Left lung (tissue), 4 donors: ENCODE measurements at regions not wholly inside any gene's neighbourhood (a gene's known extent, or its start where the extent isn't known, plus 50 kb on each side); places are given as distances from the start of the nearest gene placed in this dataset.
A peak's percentile ranks its signal among the peaks of the same experiment; 100 is the strongest.

ENCODE experiments used
- ATAC-seq: fragments of 200-7000 bp; cut with Tn5 transposase; one replicate; pipeline ENCODE4 v1.9.1; 2020; ENCODE audit warnings: moderate library complexity
- DNase-seq, 4 donors: peaks; one replicate each; pipeline ENCODE4 v3.0.0-alpha.2; 2013 to 2020
- H3K27ac ChIP-seq, 2 donors: fragments of 200-600 bp; sonication (generic) in 1 of 2; one replicate each; pipeline versions ENCODE4 v1.5.0 to v1.8.0; 2020 to 2021
- H3K27me3 ChIP-seq, 2 donors: fragments of 200-600 bp; sonication (generic) in 1 of 2; one replicate each; pipeline versions ENCODE4 v1.5.0 to v1.8.0; 2020 to 2021
- H3K36me3 ChIP-seq, 2 donors: fragments of 200-600 bp; sonication (generic) in 1 of 2; one replicate each; pipeline versions ENCODE4 v1.5.0 to v1.8.0; 2020 to 2021
- H3K4me1 ChIP-seq, 2 donors: fragments of 200-600 bp; one replicate each; pipeline ENCODE4 v1.8.0; 2021
- H3K4me3 ChIP-seq, 2 donors: fragments of 200-600 bp; sonication (generic) in 1 of 2; one replicate each; pipeline versions ENCODE4 v1.5.0 to v1.8.0; 2020 to 2021; ENCODE audit warnings: mild to moderate bottlenecking in 1 of 2
- H3K9me3 ChIP-seq, 2 donors: fragments of 200-600 bp; sonication (generic) in 1 of 2; one replicate each; pipeline versions ENCODE4 v1.5.0 to v1.8.0; 2020 to 2021
- CTCF ChIP-seq, 2 donors: fragments of 200-600 bp; sonication (generic) in 1 of 2; IDR thresholded peaks; one replicate each; pipeline versions ENCODE4 v1.5.0 to v1.8.0; 2021; ENCODE audit warnings: antibody characterized with exemption in 2 of 2
- intact Hi-C, 2 donors: fragments of 100-400 bp; cut with DNase I; formaldehyde crosslinking; loops; one replicate each; pipeline versions ENCODE4 v1.11.2 to v1.14.2; 2022
- donor health status: DM: no; HTN: yes; CAD: no.
- donor health status: DM: no; HTN: no; CAD: no.

- Histone ChIP-seq H3K27me3 (peaks cover 0 to 11% of the 10 kb centered on the region in 2 donors), H3K27ac (no peak overlapping the region), H3K4me1 (no peaks in the 10 kb centered on the region), H3K4me3 (no peak overlapping the region), H3K36me3 (no peaks in the 10 kb centered on the region), H3K9me3 (no peaks in the 10 kb centered on the region)
- no peak for TF ChIP-seq CTCF (IDR thresholded peaks at IDR 0.05)
- ATAC-seq (no peak), DNase-seq (no peak)
- intact Hi-C loops, result no loop called here
Measured at GRCh38 chr20:52321396-52321795, 129.8 kb upstream of the ZFP64 start.

DNA sequence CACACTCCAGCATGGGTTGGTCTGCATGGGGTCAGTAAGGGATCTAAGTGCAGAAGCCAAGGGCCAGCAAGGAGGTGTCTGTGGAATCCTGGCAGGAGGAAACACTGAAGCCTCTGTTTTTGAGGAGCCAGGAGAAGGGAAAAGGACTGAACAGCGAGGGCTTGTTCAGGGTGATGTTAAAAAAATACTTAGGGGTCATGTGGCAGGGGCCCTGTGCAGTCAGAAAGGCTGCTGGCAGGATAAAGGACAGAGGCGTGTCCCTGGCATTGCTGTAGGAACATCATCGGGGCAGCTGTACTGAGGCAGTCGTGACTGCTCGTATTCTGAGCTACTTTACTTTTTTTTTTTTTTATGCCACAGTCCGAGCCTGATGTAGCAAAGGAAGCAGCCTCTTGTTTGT is 127.1 kb upstream of the ZFP64 start:
- no peaks in the 10 kb centered on the region for H3K9me3 ChIP-seq
- no peaks in the 10 kb centered on the region for H3K36me3 ChIP-seq
- no peak for TF ChIP-seq CTCF (IDR thresholded peaks at IDR 0.05)
- no peak overlapping the region for H3K4me3 ChIP-seq
- intact Hi-C loops, result loop anchor here in 1 of 2 donors (10.0 kb wide), 1 partner anchor 1226 kb away; no protein-coding TSS in a partner anchor
- H3K4me1 ChIP-seq, result no peaks in the 10 kb centered on the region
- no peak overlapping the region for H3K27ac ChIP-seq
- H3K27me3 ChIP-seq, result peaks cover 0 to 6% of the 10 kb centered on the region in 2 donors
- ATAC-seq (no peak), DNase-seq (no peak)

DNA sequence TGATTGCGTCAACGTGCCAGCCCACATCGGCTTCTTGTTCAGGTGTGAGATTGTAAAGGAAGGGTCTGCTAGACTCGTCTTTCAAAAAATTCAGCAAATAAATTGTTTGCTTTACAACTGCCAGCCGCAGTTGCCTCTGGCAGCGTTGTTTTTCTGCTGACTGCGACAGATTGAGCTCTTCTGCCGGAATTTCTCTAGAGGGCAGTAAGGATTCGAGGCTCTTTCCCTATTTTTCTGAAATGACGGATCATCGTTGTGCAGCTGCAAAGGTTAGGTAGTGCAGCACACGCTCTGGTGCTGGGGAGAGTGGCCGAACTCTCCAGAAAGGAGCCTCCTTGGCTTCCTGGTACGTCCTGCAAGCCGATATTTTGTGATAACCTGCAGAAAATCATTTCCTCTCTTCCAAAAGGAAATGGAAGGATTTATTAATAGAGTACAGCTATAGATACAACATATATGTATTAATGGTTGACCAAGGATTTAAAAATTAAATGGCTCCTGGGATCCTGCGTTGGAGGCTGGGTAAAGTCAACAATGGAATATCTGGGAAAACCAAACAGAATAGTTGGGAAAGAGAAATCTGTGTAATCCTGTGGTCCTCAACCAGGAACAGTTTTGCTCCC is 121.9 kb upstream of the ZFP64 start:
- H3K27me3 ChIP-seq, result peaks cover 0 to 15% of the 10 kb centered on the region in 2 donors
- intact Hi-C loops, result loop anchor here in 1 of 2 donors (10.0 kb wide), 1 partner anchor 1231 kb away; no protein-coding TSS in a partner anchor
- DNase-seq, result peak in 2 of 4 donors; percentile 43 to 70
- no peaks in the 10 kb centered on the region for H3K9me3 ChIP-seq
- TF ChIP-seq CTCF (IDR thresholded peaks at IDR 0.05), result peak in 1 of 2 donors; percentile 15
- no peaks in the 10 kb centered on the region for H3K4me1 ChIP-seq
- no peak overlapping the region for H3K4me3 ChIP-seq
- no peak overlapping the region for H3K27ac ChIP-seq
- peak; percentile 62 for ATAC-seq
- no peaks in the 10 kb centered on the region for H3K36me3 ChIP-seq

- Histone ChIP-seq H3K27me3 (peaks cover 0 to 15% of the 10 kb centered on the region in 2 donors), H3K4me1 (no peaks in the 10 kb centered on the region), H3K27ac (no peak overlapping the region), H3K4me3 (no peak overlapping the region), H3K36me3 (no peaks in the 10 kb centered on the region), H3K9me3 (no peaks in the 10 kb centered on the region)
- ATAC-seq (peak; percentile 90), DNase-seq (peak in 2 of 4 donors; percentile 56 to 79)
- intact Hi-C loops, result loop anchor here in 1 of 2 donors (10.0 kb wide), 1 partner anchor 1233 kb away; no protein-coding TSS in a partner anchor
- TF ChIP-seq CTCF (IDR thresholded peaks at IDR 0.05), result peak; percentile 58 to 64
Measured at GRCh38 chr20:52312132-52312729, 120.7 kb upstream of the ZFP64 start.

DNA sequence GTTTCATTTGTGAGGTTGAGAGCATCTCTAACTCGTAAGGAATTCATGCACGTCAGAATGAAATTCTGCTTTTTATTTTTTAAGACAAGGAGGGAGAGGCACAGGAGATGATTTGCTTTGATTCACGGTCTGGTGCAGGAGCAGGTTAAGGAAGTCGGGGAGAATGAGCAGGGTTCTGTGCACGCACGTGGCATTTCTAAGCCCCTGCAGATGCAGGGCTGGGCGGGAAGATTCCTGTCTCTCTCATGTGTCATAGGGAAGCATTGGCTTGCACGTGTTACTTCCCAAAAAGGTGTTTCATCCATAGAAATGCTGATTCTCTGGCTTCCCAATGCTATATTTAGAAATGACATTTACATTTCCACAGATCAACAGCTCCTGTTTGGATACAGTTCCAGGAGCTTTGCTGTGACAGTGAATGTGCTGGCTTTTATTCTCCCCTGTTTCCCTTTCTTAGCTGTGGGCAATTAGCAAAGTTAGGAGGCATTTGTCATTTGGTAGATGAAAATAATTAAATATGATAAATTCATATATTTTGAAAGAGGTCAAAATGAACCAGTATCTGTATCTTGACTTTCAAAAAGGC is 119.7 kb upstream of the ZFP64 start:
- no peak for TF ChIP-seq CTCF (IDR thresholded peaks at IDR 0.05)
- Histone ChIP-seq H3K27me3 (peaks cover 0 to 9% of the 10 kb centered on the region in 2 donors), H3K27ac (no peak overlapping the region), H3K4me1 (no peaks in the 10 kb centered on the region), H3K36me3 (no peaks in the 10 kb centered on the region), H3K9me3 (no peaks in the 10 kb centered on the region), H3K4me3 (no peak overlapping the region)
- ATAC-seq (no peak), DNase-seq (no peak)
- intact Hi-C loops, result loop anchor here in 1 of 2 donors (10.0 kb wide), 1 partner anchor 1233 kb away; no protein-coding TSS in a partner anchor
